ENCODE measurements at regions not wholly inside any gene's neighbourhood (a gene's known extent, or its start where the extent isn't known, plus 50 kb on each side); places are given as distances from the start of the nearest gene placed in this dataset.

GRCh38 chrX:122777766-122778165, 406.3 kb upstream of the GRIA3 start:
- no peak for DNase-seq (ENCODE audit: low spot score)

- DNase-seq (ENCODE audit: low spot score): no peak
Observed at GRCh38 chrX:122783918-122784317, 400.2 kb upstream of the GRIA3 start.

GRCh38 chrX:122787231-122787630, 396.8 kb upstream of the GRIA3 start:
- peak; percentile 2 for DNase-seq (ENCODE audit: low spot score)

- no peak for DNase-seq (ENCODE audit: low spot score)
Observed at GRCh38 chrX:122788216-122788615, 395.9 kb upstream of the GRIA3 start.

- no peak for DNase-seq (ENCODE audit: low spot score)
Observed at GRCh38 chrX:122790376-122791095, 393.5 kb upstream of the GRIA3 start.

GRCh38 chrX:122813876-122814275, 370.2 kb upstream of the GRIA3 start:
- no peak for DNase-seq (ENCODE audit: low spot score)

- no peak for DNase-seq (ENCODE audit: low spot score)
Observed at GRCh38 chrX:122816288-122816687, 367.8 kb upstream of the GRIA3 start.

GRCh38 chrX:122817321-122817955, 366.6 kb upstream of the GRIA3 start:
- DNase-seq (ENCODE audit: low spot score): no peak

- no peak for DNase-seq (ENCODE audit: low spot score)
Observed at GRCh38 chrX:122818068-122818467, 366.0 kb upstream of the GRIA3 start.

- no peak for DNase-seq (ENCODE audit: low spot score)
Observed at GRCh38 chrX:122833230-122833629, 350.8 kb upstream of the GRIA3 start.

- no peak for DNase-seq (ENCODE audit: low spot score)
Observed at GRCh38 chrX:122835886-122836285, 348.2 kb upstream of the GRIA3 start.

GRCh38 chrX:122850326-122850725, 333.8 kb upstream of the GRIA3 start:
- DNase-seq (ENCODE audit: low spot score): no peak

GRCh38 chrX:122856205-122856604, 327.9 kb upstream of the GRIA3 start:
- DNase-seq (ENCODE audit: low spot score): no peak

GRCh38 chrX:122857734-122858133, 326.3 kb upstream of the GRIA3 start:
- no peak for DNase-seq (ENCODE audit: low spot score)

GRCh38 chrX:122863067-122863466, 321.0 kb upstream of the GRIA3 start:
- DNase-seq (ENCODE audit: low spot score): no peak

GRCh38 chrX:122866532-122866931, 317.5 kb upstream of the GRIA3 start:
- DNase-seq (ENCODE audit: low spot score): peak; percentile 12

- DNase-seq (ENCODE audit: low spot score): no peak
Observed at GRCh38 chrX:122868631-122869030, 315.4 kb upstream of the GRIA3 start.

GRCh38 chrX:122869171-122869570, 314.9 kb upstream of the GRIA3 start:
- no peak for DNase-seq (ENCODE audit: low spot score)

GRCh38 chrX:122878269-122878668, 305.8 kb upstream of the GRIA3 start:
- DNase-seq (ENCODE audit: low spot score): no peak

GRCh38 chrX:122880952-122881351, 303.1 kb upstream of the GRIA3 start:
- no peak for DNase-seq (ENCODE audit: low spot score)

- no peak for DNase-seq (ENCODE audit: low spot score)
Observed at GRCh38 chrX:122890729-122891128, 293.3 kb upstream of the GRIA3 start.

- no peak for DNase-seq (ENCODE audit: low spot score)
Observed at GRCh38 chrX:122906726-122907125, 277.4 kb upstream of the GRIA3 start.

GRCh38 chrX:122907375-122907774, 276.7 kb upstream of the GRIA3 start:
- no peak for DNase-seq (ENCODE audit: low spot score)

- no peak for DNase-seq (ENCODE audit: low spot score)
Observed at GRCh38 chrX:122910697-122911096, 273.4 kb upstream of the GRIA3 start.
